Right lobe of liver (tissue), 6 donors: ENCODE measurements at regions not wholly inside any gene's neighbourhood (a gene's known extent, or its start where the extent isn't known, plus 50 kb on each side); places are given as distances from the start of the nearest gene placed in this dataset.
"Not testable (repeated sequence)": the region's sequence is repeated elsewhere in the genome, so short reads cannot be mapped to it uniquely, and the experiment has no call there.

Experiments
- ATAC-seq, 4 donors: fragments of 200-7000 bp; cut with Tn5 transposase; one replicate each; pipeline ENCODE4 v1.9.1; 2020; ENCODE audit warnings: mild to moderate bottlenecking in 4 of 4, moderate library complexity in 4 of 4
- DNase-seq, 3 donors: peaks; one replicate each; pipeline ENCODE4 v3.0.0-alpha.2; 2020
- H3K27ac ChIP-seq, 3 donors: fragments of 200-600 bp; one replicate each; pipeline ENCODE4 v1.8.0; 2022
- H3K27me3 ChIP-seq, 2 donors: fragments of 200-600 bp; one replicate each; pipeline ENCODE4 v1.8.0; 2022
- H3K36me3 ChIP-seq, 4 donors: fragments of 200-600 bp; sonication (generic) in 1 of 4; one replicate each; pipeline versions ENCODE4 v1.5.1 to v1.8.0; 2017 to 2022; ENCODE audit warnings: control low read depth in 1 of 4
- H3K4me1 ChIP-seq, 4 donors: fragments of 200-600 bp; sonication (generic) in 1 of 4; one replicate each; pipeline versions ENCODE4 v1.5.1 to v1.8.0; 2017 to 2022; ENCODE audit warnings: control low read depth in 1 of 4
- H3K4me3 ChIP-seq, 3 donors: fragments of 200-600 bp; one replicate each; pipeline ENCODE4 v1.8.0; 2022
- H3K9me3 ChIP-seq, 4 donors: fragments of 200-600 bp; sonication (generic) in 1 of 4; one replicate each; pipeline versions ENCODE4 v1.5.1 to v1.8.0; 2017 to 2022; ENCODE audit warnings: control low read depth in 1 of 4
- CTCF ChIP-seq, 4 donors: fragments of 200-600 bp in 3 of 4; fragments of 450-650 bp in 1 of 4; IDR thresholded peaks; one replicate each; pipeline versions ENCODE4 v1.5.1 to v1.8.0; 2016 to 2022; ENCODE audit warnings: antibody characterized with exemption in 4 of 4, mild to moderate bottlenecking in 2 of 4
- POLR2A ChIP-seq: fragments of 450-650 bp; IDR thresholded peaks from one replicate; pipeline ENCODE4 v1.6.1; 2017; ENCODE audit warnings: antibody characterized with exemption, mild to moderate bottlenecking
- WGBS: methylation state at CpG from one replicate; pipeline ENCODE4 v1.1.6; 2018; ENCODE audit warnings: low coverage, low lambda C conversion rate; ENCODE audit not compliant: insufficient coverage; ENCODE audit errors: missing lambda C conversion rate; 5-methylcytosine and 5-hydroxymethylcytosine counted together
- intact Hi-C, 2 donors: fragments of 100-400 bp; cut with DNase I; formaldehyde crosslinking; loops; one replicate each; pipeline versions ENCODE4 v1.11.2 to v1.14.1; 2022
- donor health status: DM: no; HTN: yes; CAD: no.
- donor health status: DM: no; HTN: no; CAD: no.
- donor health status: DM: no; HTN: no; CAD: no.
- donor health status: DM: no; HTN: yes; CAD: no.
- donor health status: DM: no; HTN: yes; CAD: no.

- 67% methylated on average over 6 of the region's 6 CpGs for WGBS
- TF ChIP-seq POLR2A (no peak), CTCF (IDR thresholded peaks at IDR 0.05) (no peak)
- Histone ChIP-seq H3K4me1 (no peaks in the 10 kb centered on the region), H3K36me3 (no peaks in the 10 kb centered on the region), H3K4me3 (no peak overlapping the region), H3K9me3 (no peaks in the 10 kb centered on the region), H3K27ac (no peak overlapping the region), H3K27me3 (no peaks in the 10 kb centered on the region)
- ATAC-seq (no peak), DNase-seq (no peak)
- intact Hi-C loops = no loop called here
Measured at GRCh38 chr10:9399275-9399983, 1344.9 kb downstream of the GATA3 start.

- H3K27ac ChIP-seq, H3K36me3 ChIP-seq, H3K4me3 ChIP-seq, H3K27me3 ChIP-seq, H3K9me3 ChIP-seq, ATAC-seq, H3K4me1 ChIP-seq, intact Hi-C loops, DNase-seq: not testable (repeated sequence)
- WGBS = 75% methylated on average over 9 of the region's 11 CpGs
Measured at GRCh38 chr10:9402067-9402466, 1347.6 kb downstream of the GATA3 start.

GRCh38 chr10:9402507-9403195 is 1348.2 kb downstream of the GATA3 start:
- H3K27me3 ChIP-seq, intact Hi-C loops, H3K36me3 ChIP-seq, ATAC-seq, DNase-seq, H3K27ac ChIP-seq, H3K4me3 ChIP-seq, H3K4me1 ChIP-seq, H3K9me3 ChIP-seq: not testable (repeated sequence)
- WGBS = 47% methylated on average over 8 of the region's 9 CpGs

GRCh38 chr10:9407201-9407600 is 1352.7 kb downstream of the GATA3 start:
- WGBS = 83% methylated on average over 2 of the region's 29 CpGs

GRCh38 chr10:9416331-9416730 is 1361.8 kb downstream of the GATA3 start:
- ATAC-seq (no peak), DNase-seq (no peak)
- Histone ChIP-seq H3K27ac (no peak overlapping the region), H3K36me3 (no peaks in the 10 kb centered on the region), H3K4me3 (no peak overlapping the region), H3K27me3 (no peaks in the 10 kb centered on the region), H3K9me3 (no peaks in the 10 kb centered on the region), H3K4me1 (no peaks in the 10 kb centered on the region)
- intact Hi-C loops = no loop called here
- 4% methylated on average over 1 of the region's 1 CpG for WGBS
- no peak for TF ChIP-seq CTCF (IDR thresholded peaks at IDR 0.05)
- TF ChIP-seq POLR2A = no peak

More at GRCh38 chr10:9407201-9407600, 1352.7 kb downstream of the GATA3 start:
- H3K4me3 ChIP-seq, H3K27ac ChIP-seq, intact Hi-C loops, H3K27me3 ChIP-seq, ATAC-seq, H3K4me1 ChIP-seq, DNase-seq, H3K9me3 ChIP-seq, H3K36me3 ChIP-seq: not testable (repeated sequence)

- Histone ChIP-seq H3K4me1 (no peaks in the 10 kb centered on the region), H3K27ac (no peak overlapping the region), H3K36me3 (no peaks in the 10 kb centered on the region), H3K9me3 (no peaks in the 10 kb centered on the region), H3K27me3 (no peaks in the 10 kb centered on the region), H3K4me3 (no peak overlapping the region)
- DNase-seq (no peak), ATAC-seq (no peak)
- intact Hi-C loops = no loop called here
- TF ChIP-seq CTCF (IDR thresholded peaks at IDR 0.05) = no peak
- no peak for TF ChIP-seq POLR2A
Measured at GRCh38 chr10:9419757-9420156, 1365.3 kb downstream of the GATA3 start.
